ENCODE measurements at regions not wholly inside any gene's neighbourhood (a gene's known extent, or its start where the extent isn't known, plus 50 kb on each side); places are given as distances from the start of the nearest gene placed in this dataset.

DNA sequence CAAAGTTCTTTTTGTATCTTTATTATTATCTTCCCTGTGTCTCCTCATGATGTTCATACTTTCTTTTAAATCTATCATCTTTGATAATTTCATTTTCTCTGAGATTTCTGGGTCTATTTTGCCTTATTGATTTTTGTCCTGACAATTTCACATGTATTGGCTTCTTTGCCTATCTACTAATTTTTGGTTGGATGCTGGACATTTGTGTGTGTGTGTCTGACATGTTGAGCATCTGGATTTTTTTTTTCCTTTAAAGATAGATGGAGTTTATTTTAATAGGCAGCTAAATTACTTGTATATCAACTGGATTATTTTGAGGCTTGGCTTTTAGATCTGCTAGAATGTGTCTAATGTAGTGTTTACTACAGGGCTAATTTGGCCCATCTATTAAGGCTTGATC lies 178.0 kb upstream of the MOCS2 start:
- no peak for TF ChIP-seq EZH2 (IDR thresholded peaks at IDR 0.05; ENCODE audit: borderline replicate concordance, low read depth, low read length, poor library complexity, severe bottlenecking)
- TF ChIP-seq, protein P1, sequence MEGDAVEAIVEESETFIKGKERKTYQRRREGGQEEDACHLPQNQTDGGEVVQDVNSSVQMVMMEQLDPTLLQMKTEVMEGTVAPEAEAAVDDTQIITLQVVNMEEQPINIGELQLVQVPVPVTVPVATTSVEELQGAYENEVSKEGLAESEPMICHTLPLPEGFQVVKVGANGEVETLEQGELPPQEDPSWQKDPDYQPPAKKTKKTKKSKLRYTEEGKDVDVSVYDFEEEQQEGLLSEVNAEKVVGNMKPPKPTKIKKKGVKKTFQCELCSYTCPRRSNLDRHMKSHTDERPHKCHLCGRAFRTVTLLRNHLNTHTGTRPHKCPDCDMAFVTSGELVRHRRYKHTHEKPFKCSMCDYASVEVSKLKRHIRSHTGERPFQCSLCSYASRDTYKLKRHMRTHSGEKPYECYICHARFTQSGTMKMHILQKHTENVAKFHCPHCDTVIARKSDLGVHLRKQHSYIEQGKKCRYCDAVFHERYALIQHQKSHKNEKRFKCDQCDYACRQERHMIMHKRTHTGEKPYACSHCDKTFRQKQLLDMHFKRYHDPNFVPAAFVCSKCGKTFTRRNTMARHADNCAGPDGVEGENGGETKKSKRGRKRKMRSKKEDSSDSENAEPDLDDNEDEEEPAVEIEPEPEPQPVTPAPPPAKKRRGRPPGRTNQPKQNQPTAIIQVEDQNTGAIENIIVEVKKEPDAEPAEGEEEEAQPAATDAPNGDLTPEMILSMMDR (conservative IDR thresholded peaks at IDR 0.05; ENCODE audit: low read depth, low read length): no peak
